H9 (cell line): ENCODE measurements at regions not wholly inside any gene's neighbourhood (a gene's known extent, or its start where the extent isn't known, plus 50 kb on each side); places are given as distances from the start of the nearest gene placed in this dataset.

Source experiments
- DNase-seq: peaks from one replicate; pipeline ENCODE4 v3.0.0-alpha.2; 2017
- H2AFZ ChIP-seq: one replicate; pipeline ENCODE4 v1.6.1; 2013; ENCODE audit warnings: mild to moderate bottlenecking, low read length, control low read depth, moderate library complexity
- H2AK5ac ChIP-seq: 2 replicates; pipeline ENCODE4 v1.6.1; 2013; ENCODE audit warnings: low read length, control low read depth, mixed read lengths; ENCODE audit not compliant: insufficient read length
- H2BK120ac ChIP-seq: one replicate; pipeline ENCODE4 v1.6.1; 2013; ENCODE audit warnings: low read depth, mild to moderate bottlenecking, low read length, control low read depth, inconsistent platforms; ENCODE audit not compliant: poor library complexity, severe bottlenecking
- H2BK12ac ChIP-seq: 2 replicates; pipeline ENCODE4 v1.6.1; 2013; ENCODE audit warnings: low read length, control low read depth, mixed read lengths, low read depth; ENCODE audit not compliant: insufficient read length
- H2BK15ac ChIP-seq: 2 replicates; pipeline ENCODE4 v1.6.1; 2013; ENCODE audit warnings: low read depth, low read length, control low read depth
- H2BK20ac ChIP-seq: one replicate; pipeline ENCODE4 v1.6.1; 2013; ENCODE audit warnings: low read depth, mild to moderate bottlenecking, low read length, control low read depth, inconsistent platforms; ENCODE audit not compliant: poor library complexity, severe bottlenecking
- H2BK5ac ChIP-seq: 2 replicates; pipeline ENCODE4 v1.6.1; 2013; ENCODE audit warnings: low read length, control low read depth, mixed read lengths; ENCODE audit not compliant: insufficient read length
- H3K14ac ChIP-seq: 2 replicates; pipeline ENCODE4 v1.6.1; 2013; ENCODE audit warnings: low read length, control low read depth; ENCODE audit not compliant: insufficient read depth
- H3K18ac ChIP-seq: 2 replicates; pipeline ENCODE4 v1.6.1; 2013; ENCODE audit warnings: low read depth, mild to moderate bottlenecking, mixed read lengths, low read length, control low read depth; ENCODE audit not compliant: insufficient read length
- H3K23ac ChIP-seq: 2 replicates; pipeline ENCODE4 v1.6.1; 2013; ENCODE audit warnings: low read length, control low read depth, mixed read lengths, low read depth; ENCODE audit not compliant: insufficient read length
- H3K23me2 ChIP-seq: 2 replicates; pipeline ENCODE4 v1.6.1; 2013; ENCODE audit warnings: low read depth, mild to moderate bottlenecking, mixed read lengths, low read length, control low read depth; ENCODE audit not compliant: insufficient read length, poor library complexity, severe bottlenecking
- H3K27ac ChIP-seq: 2 replicates; pipeline ENCODE4 v1.5.1; 2013; ENCODE audit warnings: low read length, control low read depth, mixed read lengths, low read depth; ENCODE audit not compliant: insufficient read length
- H3K27me3 ChIP-seq: 2 replicates; pipeline ENCODE4 v1.6.1; 2013; ENCODE audit warnings: low read length, control low read depth, inconsistent platforms; ENCODE audit not compliant: insufficient read depth
- H3K4ac ChIP-seq: 2 replicates; pipeline ENCODE4 v1.6.1; 2013; ENCODE audit warnings: low read depth, mild to moderate bottlenecking, control low read depth, inconsistent platforms, low read length, moderate library complexity
- H3K4me1 ChIP-seq: 2 replicates; pipeline ENCODE4 v1.6.1; 2013; ENCODE audit warnings: low read length, control low read depth, inconsistent platforms; ENCODE audit not compliant: insufficient read depth
- H3K4me2 ChIP-seq: 2 replicates; pipeline ENCODE4 v1.6.1; 2013; ENCODE audit warnings: low read length, control low read depth, mixed read lengths; ENCODE audit not compliant: insufficient read length, insufficient read depth
- H3K56ac ChIP-seq: 2 replicates; pipeline ENCODE4 v1.6.1; 2013; ENCODE audit warnings: low read depth, mild to moderate bottlenecking, mixed read lengths, low read length, control low read depth; ENCODE audit not compliant: insufficient read length
- H3K79me1 ChIP-seq: 2 replicates; pipeline ENCODE4 v1.6.1; 2013; ENCODE audit warnings: low read depth, mild to moderate bottlenecking, moderate library complexity, low read length, control low read depth, inconsistent platforms; ENCODE audit not compliant: insufficient read depth, poor library complexity, severe bottlenecking
- H3K79me2 ChIP-seq: 2 replicates; pipeline ENCODE4 v1.6.1; 2013; ENCODE audit warnings: low read length, control low read depth, inconsistent platforms; ENCODE audit not compliant: insufficient read depth
- H3K9ac ChIP-seq: 2 replicates; pipeline ENCODE4 v1.6.1; 2013; ENCODE audit warnings: low read length, control low read depth, mixed read lengths; ENCODE audit not compliant: insufficient read length; ENCODE audit errors: extremely low read depth
- H3K9me3 ChIP-seq: one replicate; pipeline ENCODE4 v1.6.1; 2013; ENCODE audit warnings: low read depth, low read length, inconsistent platforms; ENCODE audit not compliant: control insufficient read depth
- H3T11ph ChIP-seq: one replicate; pipeline ENCODE4 v1.6.1; 2013; ENCODE audit warnings: mild to moderate bottlenecking, low read length, control low read depth, inconsistent platforms
- H4K20me1 ChIP-seq: one replicate; pipeline ENCODE4 v1.6.1; 2013; ENCODE audit not compliant: control insufficient read depth, insufficient read length, insufficient read depth
- H4K5ac ChIP-seq: 2 replicates; pipeline ENCODE4 v1.6.1; 2013; ENCODE audit warnings: low read depth, mild to moderate bottlenecking, mixed read lengths, low read length, control low read depth; ENCODE audit not compliant: insufficient read length
- H4K8ac ChIP-seq: replicated peaks from 2 replicates; pipeline ENCODE4 v1.6.1; 2013; ENCODE audit warnings: low read length, control low read depth, mixed read lengths, low read depth; ENCODE audit not compliant: insufficient read length
- H4K91ac ChIP-seq: 2 replicates; pipeline ENCODE4 v1.6.1; 2013; ENCODE audit warnings: low read depth, mild to moderate bottlenecking, moderate library complexity, mixed read lengths, low read length, control low read depth; ENCODE audit not compliant: insufficient read length
- H3K27ac Mint-ChIP-seq, 3 experiments: 2 replicates in 2 of 3; 3 replicates in 1 of 3; pipeline ENCODE4 v1.8.0; 2020 to 2021; ENCODE audit warnings: mixed read lengths in 3 of 3, mild to moderate bottlenecking in 1 of 3, moderate library complexity in 1 of 3
- H3K27me3 Mint-ChIP-seq: 2 replicates; pipeline ENCODE4 v1.8.0; 2021; ENCODE audit warnings: low read depth, mild to moderate bottlenecking, moderate library complexity, mixed read lengths
- H3K36me3 Mint-ChIP-seq, 3 experiments: 2 replicates in 2 of 3; 3 replicates in 1 of 3; pipeline ENCODE4 v1.8.0; 2020 to 2021; ENCODE audit warnings: low read depth in 3 of 3, mixed read lengths in 3 of 3; ENCODE audit not compliant: insufficient read depth in 1 of 3
- H3K4me1 Mint-ChIP-seq, 2 experiments: 2 replicates each; pipeline ENCODE4 v1.8.0; 2020; ENCODE audit warnings: mixed read lengths in 2 of 2
- H3K4me3 Mint-ChIP-seq, 2 experiments: 2 replicates in 1 of 2; 3 replicates in 1 of 2; pipeline ENCODE4 v1.8.0; 2020 to 2021; ENCODE audit warnings: mild to moderate bottlenecking in 2 of 2, mixed read lengths in 2 of 2, moderate library complexity in 1 of 2
- H3K9me3 Mint-ChIP-seq, 2 experiments: 2 replicates in 1 of 2; 3 replicates in 1 of 2; pipeline ENCODE4 v1.8.0; 2020; ENCODE audit warnings: mild to moderate bottlenecking in 2 of 2, mixed read lengths in 2 of 2, moderate library complexity in 1 of 2
- CTCF ChIP-seq: fragments of 200-600 bp; sonication (generic); conservative IDR thresholded peaks from 3 replicates; pipeline ENCODE4 v1.8.0; 2021; ENCODE audit warnings: antibody characterized with exemption, mild to moderate bottlenecking
- WGBS: extraction: QIAGEN DNeasy Blood & Tissue Kit; methylation state at CpG from one replicate; pipeline ENCODE4 v1.1.7; 2013; ENCODE audit warnings: missing lambda C conversion rate, low lambda C conversion rate, mixed read lengths; ENCODE audit not compliant: insufficient read length; ENCODE audit errors: extremely low coverage; 5-methylcytosine and 5-hydroxymethylcytosine counted together

GRCh38 chr5:159787837-159788236 is 128.4 kb upstream of the ADRA1B start:
- Histone ChIP-seq H3T11ph (no peak overlapping the region), H3K4me2 (no peak overlapping the region), H2BK120ac (no peak overlapping the region), H3K9me3 (no peaks in the 10 kb centered on the region), H3K27me3 (no peaks in the 10 kb centered on the region), H3K4ac (no peak overlapping the region), H2AFZ (no peak overlapping the region), H2BK15ac (no peak overlapping the region), H4K91ac (no peak overlapping the region), H3K27ac (no peak overlapping the region), H3K18ac (no peak overlapping the region), H3K4me1 (peaks cover 6% of the 10 kb centered on the region; the same call in 1 of the 2 replicates), H3K79me1 (no peaks in the 10 kb centered on the region), H3K79me2 (no peaks in the 10 kb centered on the region), H3K14ac (no peak overlapping the region), H3K23ac (no peak overlapping the region), H3K56ac (no peak overlapping the region), H3K23me2 (no peaks in the 10 kb centered on the region), H2BK20ac (peak overlapping the region; percentile 26), H3K9ac (no peak overlapping the region), H4K5ac (no peak overlapping the region), H4K8ac (no peak overlapping the region), H2BK12ac (no peak overlapping the region), H2AK5ac (no peak overlapping the region), H2BK5ac (no peak overlapping the region), H4K20me1 (no peaks in the 10 kb centered on the region)
- H3K27me3 Mint-ChIP-seq: no peaks in the 10 kb centered on the region; the same call in 1 of the 2 replicates
- WGBS: no CpG with 5 or more reads among the region's 2 CpGs
- no peak for TF ChIP-seq CTCF
- H3K27ac Mint-ChIP-seq: no peak overlapping the region
- peaks cover 18 to 19% of the 10 kb centered on the region in 2 experiments for H3K4me1 Mint-ChIP-seq
- H3K36me3 Mint-ChIP-seq: no peaks in the 10 kb centered on the region
- DNase-seq: no peak
- no peaks in the 10 kb centered on the region for H3K9me3 Mint-ChIP-seq
- no peak overlapping the region for H3K4me3 Mint-ChIP-seq
